IPS-15b (cell line): ENCODE measurements at regions not wholly inside any gene's neighbourhood (a gene's known extent, or its start where the extent isn't known, plus 50 kb on each side); places are given as distances from the start of the nearest gene placed in this dataset.

Source experiments
- H3K27me3 ChIP-seq: one replicate; pipeline ENCODE4 v1.6.1; 2013; ENCODE audit warnings: low read length; ENCODE audit not compliant: control insufficient read depth, insufficient read depth
- H3K36me3 ChIP-seq: one replicate; pipeline ENCODE4 v1.6.1; 2013; ENCODE audit warnings: low read length; ENCODE audit not compliant: control insufficient read depth, insufficient read depth
- H3K4me1 ChIP-seq: one replicate; pipeline ENCODE4 v1.6.1; 2013; ENCODE audit warnings: mild to moderate bottlenecking, low read length; ENCODE audit not compliant: control insufficient read depth, insufficient read depth
- H3K4me3 ChIP-seq: one replicate; pipeline ENCODE4 v1.5.1; 2013; ENCODE audit warnings: low read depth, low read length
- H3K9ac ChIP-seq: one replicate; pipeline ENCODE4 v1.6.1; 2013; ENCODE audit warnings: low read depth, mild to moderate bottlenecking, low read length
- H3K9me3 ChIP-seq: one replicate; pipeline ENCODE4 v1.6.1; 2013; ENCODE audit warnings: mild to moderate bottlenecking, low read length; ENCODE audit not compliant: control insufficient read depth, insufficient read depth

DNA sequence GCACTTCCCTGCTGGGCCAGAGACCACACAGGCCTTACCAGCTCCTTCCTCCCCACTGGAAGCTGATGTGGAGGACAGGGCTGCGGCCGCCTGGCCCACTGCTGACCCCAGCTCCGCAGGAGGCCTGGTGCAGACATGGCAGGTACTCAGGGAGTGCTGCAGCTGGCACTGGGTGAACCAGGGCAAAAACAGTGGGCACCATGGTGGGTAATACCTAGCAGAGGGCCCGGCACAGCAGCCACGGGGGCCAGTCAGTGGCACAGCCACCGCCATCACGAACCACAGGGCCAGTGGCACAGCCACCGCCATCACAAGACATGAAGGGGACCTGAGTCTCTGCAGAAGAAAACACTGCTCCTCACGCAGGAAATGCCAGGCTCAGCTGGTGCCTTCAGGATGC is 152.6 kb upstream of the PPP2R2D start:
- no peaks in the 10 kb centered on the region for H3K27me3 ChIP-seq
- peaks cover 2% of the 10 kb centered on the region for H3K4me1 ChIP-seq
- no peak overlapping the region for H3K9ac ChIP-seq
- no peaks in the 10 kb centered on the region for H3K36me3 ChIP-seq
- H3K4me3 ChIP-seq: no peak overlapping the region
- no peaks in the 10 kb centered on the region for H3K9me3 ChIP-seq

DNA sequence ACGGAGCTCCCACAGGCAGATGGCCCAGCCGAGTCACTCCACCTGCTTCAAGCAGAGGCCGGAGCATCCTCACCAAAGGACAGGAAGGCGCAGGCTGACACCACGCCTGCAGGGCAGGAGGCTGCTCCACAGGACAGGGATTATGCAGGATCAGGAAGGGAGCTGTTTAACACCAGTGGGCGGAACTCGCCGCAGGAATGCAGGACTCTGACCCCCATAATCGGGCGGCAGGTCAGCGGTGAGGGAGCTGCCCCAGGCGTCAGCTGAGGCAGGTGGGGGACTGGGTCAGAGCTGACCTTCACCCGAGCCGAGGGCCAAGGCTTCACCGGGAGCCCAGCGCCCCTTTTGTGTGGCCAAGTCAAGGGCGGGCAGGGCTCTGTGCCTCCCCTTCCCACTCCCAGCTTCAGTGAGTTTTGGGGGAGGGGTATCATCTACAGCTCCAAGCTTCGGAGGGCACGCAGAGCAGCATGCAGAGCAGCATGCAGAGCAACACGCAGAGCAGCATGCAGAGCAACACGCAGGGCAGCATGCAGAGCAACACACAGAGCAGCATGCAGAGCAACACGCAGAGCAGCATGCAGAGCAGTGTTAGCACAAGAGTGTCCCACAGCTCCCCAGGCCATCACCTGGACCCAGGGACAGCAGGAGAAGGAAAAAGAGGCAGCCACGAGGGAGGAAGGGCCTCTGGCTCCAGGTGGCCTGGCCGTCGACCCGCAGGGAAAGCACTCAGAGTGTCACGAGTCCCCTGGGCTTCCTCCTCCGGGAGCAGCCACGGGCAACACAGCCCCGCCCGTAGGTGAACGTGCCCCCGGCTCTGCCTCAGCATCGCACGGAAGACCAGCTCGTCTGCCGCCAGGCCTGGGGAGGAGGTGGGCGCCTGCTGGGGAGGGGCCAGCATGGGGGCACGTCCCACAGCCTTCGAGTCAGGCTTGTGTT is 151.7 kb upstream of the PPP2R2D start:
- H3K9ac ChIP-seq: no peak overlapping the region
- no peak overlapping the region for H3K4me3 ChIP-seq
- no peaks in the 10 kb centered on the region for H3K9me3 ChIP-seq
- H3K4me1 ChIP-seq: no peaks in the 10 kb centered on the region
- H3K36me3 ChIP-seq: no peaks in the 10 kb centered on the region
- H3K27me3 ChIP-seq: no peaks in the 10 kb centered on the region

DNA sequence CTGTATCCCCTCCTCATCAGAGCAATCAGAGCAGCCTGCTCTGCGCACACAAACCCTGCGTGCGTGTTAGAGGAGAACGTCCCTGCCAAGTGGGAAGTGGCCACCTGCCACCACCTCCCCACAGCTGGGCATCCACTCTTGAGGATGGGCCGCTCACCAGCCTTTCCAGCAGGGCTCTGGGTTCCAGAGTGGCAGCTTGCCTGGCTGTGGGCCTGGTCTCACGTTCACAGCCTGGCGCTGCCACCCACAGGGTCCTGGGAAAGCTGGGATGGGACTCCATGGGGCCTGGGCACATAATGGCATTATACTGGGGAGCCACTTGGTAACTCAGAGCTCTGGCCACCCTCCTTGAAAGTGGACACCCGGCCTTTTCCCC is 151.1 kb upstream of the PPP2R2D start:
- H3K36me3 ChIP-seq: no peaks in the 10 kb centered on the region

DNA sequence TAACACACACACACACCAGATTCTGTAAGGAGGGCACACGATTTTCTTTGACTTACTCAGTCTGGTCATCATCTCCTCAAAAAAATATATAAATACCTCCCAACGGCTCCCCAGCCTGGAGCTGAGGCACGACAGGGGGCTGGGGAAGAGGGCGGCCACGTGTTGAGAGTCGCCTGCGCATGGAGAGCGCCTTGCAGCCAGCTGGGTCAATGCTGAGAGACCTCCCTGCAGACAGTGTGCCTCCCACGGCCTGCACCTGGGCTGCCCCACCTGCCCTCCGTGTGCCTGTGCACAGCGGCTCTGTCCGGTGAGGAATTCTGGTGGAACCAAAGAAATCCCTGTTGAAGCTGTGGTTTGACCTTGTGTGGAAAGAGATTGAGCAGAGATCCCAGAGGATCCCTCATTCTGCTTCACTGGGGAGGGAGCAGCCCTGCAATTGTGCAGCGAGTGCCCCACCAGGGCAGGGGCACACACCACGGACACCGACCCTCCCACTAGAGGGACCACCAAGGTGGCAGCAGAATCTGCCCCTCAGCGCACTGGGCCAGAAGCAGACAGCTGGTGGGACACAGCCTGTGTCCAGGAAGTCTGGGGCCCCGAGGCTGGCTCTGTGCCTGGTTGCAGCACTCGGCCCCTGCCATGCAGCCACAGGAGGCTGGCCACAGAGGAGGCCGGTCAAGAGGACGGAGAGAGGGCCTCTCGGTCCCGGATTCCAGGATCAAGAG is 150.5 kb upstream of the PPP2R2D start:
- Histone ChIP-seq H3K4me1 (no peaks in the 10 kb centered on the region), H3K4me3 (no peak overlapping the region), H3K9ac (no peak overlapping the region), H3K36me3 (no peaks in the 10 kb centered on the region), H3K9me3 (no peaks in the 10 kb centered on the region), H3K27me3 (no peaks in the 10 kb centered on the region)

More for the DNA sequence above, 151.1 kb upstream of the PPP2R2D start:
- Histone ChIP-seq H3K27me3 (no peaks in the 10 kb centered on the region), H3K9me3 (no peaks in the 10 kb centered on the region), H3K4me3 (no peak overlapping the region), H3K4me1 (no peaks in the 10 kb centered on the region), H3K9ac (no peak overlapping the region)

DNA sequence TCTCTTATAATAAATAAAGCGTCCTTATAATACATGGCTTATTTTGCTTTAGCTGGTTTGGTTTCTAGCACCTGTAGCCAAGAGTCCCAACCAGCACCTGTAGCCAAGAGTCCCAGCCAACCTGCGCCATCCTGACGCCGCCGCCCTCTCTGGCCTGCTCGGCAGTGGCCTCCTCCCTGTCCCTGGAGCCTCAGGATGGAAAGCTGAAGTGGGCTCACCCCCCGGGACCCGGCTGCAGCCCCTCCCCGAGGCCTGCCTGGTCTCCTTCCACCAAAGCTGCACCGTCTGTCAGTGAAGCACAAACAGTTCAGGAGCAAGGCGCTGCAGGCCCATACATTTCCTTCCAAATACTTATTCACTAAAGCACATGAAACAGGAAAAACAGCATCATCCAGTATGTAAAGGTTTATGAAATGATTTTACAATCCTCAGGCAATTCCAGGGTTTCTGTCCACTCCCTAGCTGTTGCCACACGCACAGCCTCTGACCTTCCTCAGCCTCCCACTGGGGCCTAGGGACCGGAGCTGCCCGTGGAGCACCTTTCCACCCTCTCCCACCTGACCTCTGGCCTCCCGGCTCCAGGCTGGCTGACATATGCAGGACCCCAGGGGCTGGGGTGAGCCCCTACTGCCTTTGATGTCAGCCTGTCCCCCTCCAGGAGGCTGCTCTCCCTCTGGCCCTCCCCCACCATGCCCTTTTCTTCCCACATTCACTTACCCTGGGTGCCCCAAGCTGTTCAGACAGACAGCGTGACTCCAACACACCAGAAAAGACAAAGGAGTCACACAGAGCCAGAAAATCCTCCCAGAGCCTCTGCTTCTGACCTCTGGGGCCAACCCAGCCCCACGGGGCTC is 149.6 kb upstream of the PPP2R2D start:
- Histone ChIP-seq H3K9me3 (no peaks in the 10 kb centered on the region), H3K9ac (no peak overlapping the region), H3K27me3 (no peaks in the 10 kb centered on the region), H3K4me3 (no peak overlapping the region), H3K36me3 (no peaks in the 10 kb centered on the region), H3K4me1 (no peaks in the 10 kb centered on the region)

DNA sequence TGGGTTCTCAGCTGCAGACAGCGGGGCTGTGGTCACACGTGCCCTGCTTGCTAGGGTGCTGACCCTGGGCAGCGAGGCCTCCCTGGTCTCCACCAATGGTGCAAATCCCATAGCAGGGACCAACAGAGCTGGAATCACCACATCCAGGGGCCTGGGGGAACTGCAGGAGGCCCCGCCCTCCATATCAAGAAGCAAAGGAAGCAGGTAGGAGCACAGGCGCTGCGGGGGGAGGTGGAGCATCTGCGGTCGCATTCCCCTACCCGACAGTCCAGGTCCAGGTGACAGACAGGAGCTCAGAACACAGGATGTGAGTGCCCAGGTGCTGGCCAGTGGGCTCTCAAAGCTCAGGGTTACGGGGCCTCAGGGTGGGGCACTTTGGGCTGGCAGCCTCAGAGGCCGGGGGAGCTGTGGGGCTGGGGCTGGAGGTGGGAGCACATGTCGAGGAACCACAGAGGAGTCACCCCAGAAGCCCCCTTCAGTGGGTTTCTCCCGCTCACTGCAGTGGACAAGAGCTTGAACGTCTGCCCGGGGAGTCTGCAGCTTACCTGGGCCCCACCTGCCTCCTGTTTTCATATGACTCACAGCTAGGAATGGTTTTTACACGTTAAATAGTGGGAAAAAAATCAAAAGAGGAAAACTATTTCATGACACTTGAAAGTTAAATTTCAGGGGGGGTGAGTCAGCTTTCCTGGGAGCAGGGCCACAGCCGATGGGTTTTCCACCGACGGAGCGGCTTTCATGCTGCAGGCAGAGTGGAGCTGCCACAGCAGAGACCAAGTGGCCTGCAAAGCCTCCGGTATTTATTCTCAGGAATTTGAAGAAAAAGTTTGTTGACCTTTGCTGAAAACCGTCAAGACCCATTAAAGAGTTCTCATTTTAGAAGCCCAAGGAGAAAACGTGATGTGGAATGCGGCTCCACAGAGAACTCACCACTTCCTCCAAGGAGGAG is 148.7 kb upstream of the PPP2R2D start:
- H3K4me3 ChIP-seq: no peak overlapping the region
- H3K36me3 ChIP-seq: no peaks in the 10 kb centered on the region
- H3K27me3 ChIP-seq: no peaks in the 10 kb centered on the region
- no peaks in the 10 kb centered on the region for H3K9me3 ChIP-seq
- H3K9ac ChIP-seq: no peak overlapping the region
- H3K4me1 ChIP-seq: no peaks in the 10 kb centered on the region

DNA sequence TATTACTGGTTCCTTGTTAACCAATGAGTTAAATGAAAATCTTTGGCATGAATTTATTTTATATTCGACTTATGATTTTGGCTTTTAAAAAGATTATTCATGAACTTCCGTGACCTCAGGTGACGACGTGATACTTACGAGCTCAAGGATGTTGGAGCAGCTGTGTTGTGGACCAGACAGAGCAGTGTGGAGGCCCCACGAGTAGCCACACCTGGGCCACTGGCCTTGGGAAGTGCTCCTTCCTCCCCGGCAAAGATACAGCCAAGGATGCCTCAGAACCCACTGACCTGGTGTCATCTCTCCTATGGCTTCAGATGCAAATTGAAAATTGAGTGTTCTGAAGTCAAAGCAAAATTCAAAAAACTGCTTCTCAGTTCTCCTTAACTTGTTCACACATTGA is 147.5 kb upstream of the PPP2R2D start:
- Histone ChIP-seq H3K36me3 (no peaks in the 10 kb centered on the region), H3K4me3 (no peak overlapping the region), H3K27me3 (no peaks in the 10 kb centered on the region), H3K9ac (no peak overlapping the region), H3K4me1 (no peaks in the 10 kb centered on the region), H3K9me3 (no peaks in the 10 kb centered on the region)

DNA sequence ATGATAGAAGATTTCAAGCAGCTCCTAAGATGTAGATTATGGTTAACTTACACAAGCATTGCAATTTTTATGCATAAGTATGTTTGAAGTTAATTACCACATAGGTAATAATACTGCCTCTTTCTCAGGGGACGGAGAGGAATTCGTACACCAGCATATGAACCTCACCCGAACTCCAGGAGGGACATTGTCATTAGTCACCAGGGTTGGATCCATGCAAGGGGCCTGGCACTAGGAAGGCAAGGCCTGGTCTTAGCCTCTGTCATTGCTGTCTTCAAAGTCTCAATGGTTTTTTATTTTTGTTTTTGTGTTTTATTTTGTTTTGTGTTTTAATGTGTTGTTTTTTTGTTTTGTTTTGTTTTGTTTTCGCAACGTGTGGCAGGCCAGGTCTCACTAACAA is 145.6 kb upstream of the PPP2R2D start:
- Histone ChIP-seq H3K27me3 (no peaks in the 10 kb centered on the region), H3K36me3 (no peaks in the 10 kb centered on the region), H3K9me3 (no peaks in the 10 kb centered on the region), H3K9ac (no peak overlapping the region), H3K4me1 (no peaks in the 10 kb centered on the region), H3K4me3 (no peak overlapping the region)

DNA sequence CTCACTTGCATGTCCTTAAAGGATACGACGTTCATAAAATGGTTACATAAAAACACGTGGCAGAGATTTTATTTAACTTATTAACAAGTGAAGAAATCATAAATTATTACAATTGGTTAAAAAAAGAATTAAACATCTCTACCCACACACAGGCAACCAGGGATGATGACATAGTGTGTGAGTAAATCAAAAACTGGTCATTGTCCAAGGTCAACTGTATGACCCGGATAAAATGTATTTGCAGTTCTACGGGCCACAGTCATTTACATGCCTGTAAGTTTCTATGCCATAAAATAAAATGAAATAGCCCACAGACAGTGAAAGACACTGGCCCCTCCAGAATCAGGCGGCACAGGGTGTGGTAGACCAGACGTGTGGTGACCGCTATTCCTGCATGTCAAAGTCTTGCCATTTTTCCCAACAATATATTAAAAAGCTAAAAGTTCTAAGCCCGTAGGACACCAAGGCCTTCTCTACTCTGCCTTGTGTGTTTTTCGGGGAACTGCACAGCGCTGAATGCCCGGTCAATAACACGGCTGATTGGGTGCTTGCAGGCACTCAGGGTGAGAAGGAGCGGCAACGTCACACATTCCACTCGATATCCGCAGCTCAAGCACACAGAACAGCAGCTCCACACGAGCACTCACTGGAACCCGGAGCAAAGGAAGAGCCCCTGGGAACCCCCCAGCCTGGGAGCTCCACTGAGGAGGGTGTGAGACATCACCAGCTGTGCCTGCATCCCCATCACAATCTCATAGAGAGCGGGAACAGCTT is 143.3 kb upstream of the PPP2R2D start:
- peaks cover 2% of the 10 kb centered on the region for H3K4me1 ChIP-seq
- no peaks in the 10 kb centered on the region for H3K36me3 ChIP-seq
- H3K9me3 ChIP-seq: no peaks in the 10 kb centered on the region
- H3K9ac ChIP-seq: no peak overlapping the region
- H3K4me3 ChIP-seq: no peak overlapping the region
- H3K27me3 ChIP-seq: no peaks in the 10 kb centered on the region

DNA sequence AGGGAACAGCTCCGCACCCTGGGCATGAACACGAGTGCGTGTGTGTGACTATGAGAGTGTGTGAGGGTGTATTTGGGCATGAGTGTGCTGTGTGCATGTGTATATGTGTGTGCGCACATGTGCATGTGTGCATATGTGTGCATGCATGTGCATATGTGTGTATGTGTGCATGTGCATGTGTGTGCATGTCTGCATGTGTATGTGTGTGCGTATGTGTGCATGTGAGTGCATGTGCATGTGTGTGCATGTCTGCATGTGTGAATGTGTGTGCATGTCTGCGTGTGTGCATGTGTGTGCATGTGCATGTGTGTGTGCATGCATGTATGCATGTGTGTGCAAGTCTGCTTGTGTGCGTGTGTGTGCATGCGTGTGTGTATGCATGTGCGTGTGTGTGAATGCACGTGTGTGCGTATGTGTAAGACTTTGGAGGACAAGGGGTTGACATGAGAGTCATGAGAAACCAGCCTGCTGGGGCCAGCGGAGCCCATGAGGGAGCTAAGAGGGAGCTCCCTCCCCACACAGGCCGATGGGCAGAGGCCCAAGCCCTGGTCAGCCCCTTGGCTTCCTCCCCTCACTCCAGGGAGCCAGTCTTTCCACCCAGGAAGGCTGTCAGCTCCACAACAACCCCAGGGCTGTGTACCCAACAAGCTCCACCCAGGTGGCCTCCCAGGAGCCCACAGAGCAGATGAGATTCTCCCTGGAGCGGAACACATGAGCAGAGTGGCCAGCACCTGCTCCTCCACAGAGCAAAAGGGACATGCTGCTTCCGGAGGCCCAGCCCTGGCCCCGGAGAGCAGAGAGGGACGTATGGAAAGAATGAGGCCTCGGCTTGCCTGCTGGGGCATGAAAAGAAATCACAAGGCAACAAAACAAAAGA is 142.5 kb upstream of the PPP2R2D start:
- no peaks in the 10 kb centered on the region for H3K9me3 ChIP-seq
- H3K9ac ChIP-seq: no peak overlapping the region
- no peak overlapping the region for H3K4me3 ChIP-seq
- H3K27me3 ChIP-seq: no peaks in the 10 kb centered on the region
- H3K4me1 ChIP-seq: peaks cover 2% of the 10 kb centered on the region
- H3K36me3 ChIP-seq: no peaks in the 10 kb centered on the region
